ENCODE measurements at regions not wholly inside any gene's neighbourhood (a gene's known extent, or its start where the extent isn't known, plus 50 kb on each side); places are given as distances from the start of the nearest gene placed in this dataset.

DNA sequence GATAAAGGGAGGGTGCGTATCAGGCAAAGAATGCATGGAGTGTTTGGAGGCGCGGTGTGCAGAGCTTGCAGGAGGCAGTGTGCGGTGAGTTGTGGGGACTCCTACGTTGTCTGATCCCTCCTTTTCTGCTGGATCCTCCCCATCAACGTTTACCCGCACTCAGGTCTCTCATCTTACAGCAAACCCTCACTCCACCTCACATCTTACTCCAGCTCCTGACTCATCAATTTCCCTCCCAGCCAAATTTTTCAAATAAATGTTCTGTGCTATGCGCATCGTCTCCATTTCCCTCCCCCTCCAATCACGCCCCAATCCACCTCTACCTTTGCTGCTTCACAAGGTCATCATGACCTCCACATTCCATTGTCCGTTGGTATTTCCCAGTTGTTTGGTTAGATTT is 138.9 kb upstream of the KLF4 start:
- ATAC-seq: no peak

- ATAC-seq: no peak
These were observed 138.2 kb upstream of the KLF4 start for GRCh38 chr9:107627781-107628180.

DNA sequence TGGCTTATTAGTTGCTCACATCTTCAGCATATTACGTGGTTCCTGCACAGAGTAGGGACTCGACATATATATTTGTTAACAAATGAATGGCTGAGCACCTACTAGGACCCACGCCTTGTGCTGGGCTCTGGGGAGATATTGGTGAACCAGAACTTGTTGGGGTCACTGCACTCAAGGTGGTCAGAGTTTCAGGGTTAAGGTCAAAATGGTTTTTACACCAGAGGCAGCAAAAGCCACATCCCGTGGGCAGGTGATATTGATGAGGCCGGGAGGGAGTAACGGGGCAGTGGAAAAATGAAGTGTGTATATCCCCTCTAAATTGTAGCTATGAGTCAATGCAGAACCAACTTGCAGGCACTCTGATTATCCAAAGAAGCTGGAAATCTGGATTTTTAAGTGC is 136.5 kb upstream of the KLF4 start:
- ATAC-seq: no peak

DNA sequence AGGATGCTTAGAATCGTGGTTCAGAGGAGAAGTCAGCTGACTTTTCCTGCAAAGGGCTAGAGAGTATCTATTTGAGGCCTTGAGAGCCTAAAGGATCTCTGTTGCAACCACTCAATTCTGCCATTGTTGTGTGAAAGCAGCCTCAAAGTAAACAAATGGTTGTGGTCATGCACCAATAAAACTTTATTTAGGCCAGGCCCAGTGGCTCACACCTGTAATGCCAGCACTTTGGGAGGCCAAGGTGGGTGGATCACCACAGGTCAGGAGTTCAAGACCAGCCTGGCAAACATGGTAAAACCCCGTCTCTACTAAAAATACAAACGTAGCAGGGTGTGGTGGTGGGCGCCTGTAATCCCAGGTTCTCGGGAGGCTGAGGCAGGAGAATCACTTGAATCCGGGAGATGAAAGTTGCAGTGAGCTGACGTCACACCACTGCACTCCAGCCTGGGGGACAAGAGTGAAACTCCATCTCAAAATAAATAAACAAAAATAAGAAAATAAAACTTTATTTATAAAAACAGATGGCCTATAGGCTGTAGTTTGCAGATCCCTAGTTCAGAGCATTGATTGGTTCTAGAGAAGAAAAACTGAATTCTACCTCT is 135.9 kb upstream of the KLF4 start:
- no peak for ATAC-seq

GRCh38 chr9:107624234-107624948 is 134.8 kb upstream of the KLF4 start:
- ATAC-seq: peak; percentile 32

DNA sequence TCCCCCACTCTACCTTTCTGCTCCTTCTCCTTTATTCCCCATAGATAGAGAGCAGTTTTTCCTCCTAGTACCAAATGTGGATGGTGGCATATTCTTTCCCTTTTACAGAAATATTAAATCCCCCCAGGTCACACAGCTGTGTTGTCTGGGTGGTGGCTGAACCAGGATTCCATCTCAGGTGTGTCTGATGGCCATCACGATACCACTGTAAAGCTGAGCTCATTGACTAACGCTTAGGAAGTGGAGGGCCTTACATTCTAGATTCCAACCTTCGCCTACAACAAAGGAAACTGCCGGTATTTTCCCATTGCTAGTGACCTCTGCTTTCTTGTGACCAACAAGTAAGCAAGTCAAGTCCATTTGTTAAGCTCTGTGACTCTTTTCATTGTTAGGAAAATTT is 131.9 kb upstream of the KLF4 start:
- no peak for ATAC-seq

DNA sequence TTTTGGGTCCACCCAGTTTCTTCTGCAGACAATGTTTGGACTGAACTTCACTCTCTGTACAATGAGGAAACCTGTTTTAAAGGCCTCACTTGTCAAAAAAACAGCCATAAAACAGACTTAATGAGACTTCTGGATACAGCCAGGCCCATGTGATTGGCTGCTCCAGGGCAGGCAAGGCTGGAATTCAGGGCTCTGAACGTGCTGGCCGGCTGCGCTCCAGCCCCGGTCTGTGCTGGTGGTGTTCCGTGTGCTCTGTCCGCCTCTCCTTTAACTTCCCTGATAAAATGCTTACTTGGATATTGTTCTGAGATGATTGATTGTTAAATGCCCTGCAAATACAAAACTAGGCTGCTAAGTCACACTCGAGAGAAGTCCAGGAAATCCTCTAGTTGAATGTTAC is 131.2 kb upstream of the KLF4 start:
- ATAC-seq: no peak

GRCh38 chr9:107620236-107620635 is 130.7 kb upstream of the KLF4 start:
- ATAC-seq: no peak

- no peak for ATAC-seq
These were observed 125.8 kb upstream of the KLF4 start for GRCh38 chr9:107615321-107615720.

DNA sequence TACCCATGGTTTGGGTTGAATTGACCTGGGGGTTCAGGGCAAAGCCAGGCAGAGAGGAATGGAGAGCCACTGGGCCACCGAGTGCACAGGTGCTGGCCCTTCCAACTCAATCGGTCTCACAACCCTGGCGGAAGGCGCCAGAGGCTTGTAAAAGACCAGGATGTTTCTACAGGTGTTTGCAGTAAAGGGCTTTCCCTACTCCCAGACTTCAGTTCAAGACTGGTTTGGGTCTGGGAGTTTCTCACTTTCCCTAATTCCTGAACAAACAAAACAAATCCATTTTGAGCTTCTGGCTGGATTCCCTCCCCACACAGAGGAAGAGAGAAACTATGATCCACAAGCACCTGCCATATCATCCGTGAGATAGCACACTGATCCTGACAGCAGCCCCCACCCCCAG is 125.2 kb upstream of the KLF4 start:
- peak; percentile 13 for ATAC-seq

- no peak for ATAC-seq
These were observed 123.8 kb upstream of the KLF4 start for GRCh38 chr9:107613321-107613720.

DNA sequence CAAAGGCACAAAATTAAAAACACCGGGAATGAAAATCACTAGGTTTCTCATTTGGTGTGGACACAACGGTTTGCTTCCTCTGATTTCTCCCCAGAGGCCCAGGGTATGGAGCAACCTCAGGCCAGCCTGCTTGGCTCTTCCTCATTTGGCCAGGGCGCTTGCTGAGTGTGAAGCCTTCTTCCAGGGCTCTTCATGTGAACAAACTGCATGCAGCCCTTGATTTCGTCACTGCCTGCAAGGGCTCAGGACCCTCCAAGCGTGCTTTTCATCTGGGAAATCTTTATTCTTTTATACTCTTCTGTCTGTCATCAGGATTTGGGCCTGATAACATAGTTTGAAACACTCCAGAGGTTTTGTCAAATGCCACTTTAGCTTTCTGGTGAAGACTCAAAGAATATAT is 122.6 kb upstream of the KLF4 start:
- ATAC-seq: peak; percentile 42

DNA sequence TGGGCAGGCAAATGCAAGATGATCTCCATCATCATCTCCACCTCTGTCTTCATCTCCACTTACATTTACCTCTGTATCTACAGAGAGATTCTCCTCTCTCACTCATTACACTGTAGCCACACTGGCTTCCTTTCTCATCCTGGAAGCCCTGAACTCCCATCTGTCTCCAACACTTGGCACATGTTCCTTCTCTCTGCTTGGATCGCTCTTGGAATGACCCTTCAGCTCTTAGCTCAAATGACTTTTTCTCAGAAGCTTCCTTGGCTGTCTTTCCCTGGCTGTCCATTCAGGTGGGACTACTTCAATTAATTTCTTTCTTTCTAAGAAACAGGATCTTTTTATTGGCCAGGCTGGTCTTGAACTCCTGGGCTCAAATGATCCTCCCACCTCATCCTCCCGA is 120.0 kb upstream of the KLF4 start:
- no peak for ATAC-seq

DNA sequence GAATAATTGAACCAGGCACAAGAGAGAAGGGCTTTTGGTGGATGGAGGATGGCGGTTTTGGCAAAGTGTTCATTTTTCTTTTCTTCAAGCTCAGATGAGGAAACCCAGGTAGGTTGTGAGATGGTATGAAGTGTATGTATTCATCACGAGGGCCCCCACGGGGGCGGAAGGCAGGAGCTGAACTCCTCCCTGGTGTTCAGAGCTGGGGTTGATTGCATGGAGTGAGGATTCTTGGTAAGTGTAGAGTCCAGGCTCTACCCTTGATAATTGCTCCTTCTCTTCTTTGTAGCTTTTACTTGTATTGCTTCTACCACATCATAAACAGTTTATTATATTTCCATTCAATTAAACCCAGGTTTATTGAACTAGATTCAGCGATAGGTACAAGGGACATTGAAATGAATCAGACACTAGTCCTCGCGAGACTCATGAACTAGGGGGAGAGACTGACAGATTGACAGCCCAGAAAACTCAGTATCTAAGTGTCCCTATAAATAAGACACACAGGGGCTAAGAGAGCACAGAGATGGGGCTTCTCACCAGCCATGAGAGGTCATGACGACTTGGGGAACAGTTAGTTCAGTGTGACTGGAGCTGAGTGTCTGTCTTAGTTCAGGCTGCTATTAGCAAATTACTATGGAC is 116.7 kb upstream of the KLF4 start:
- ATAC-seq: no peak

DNA sequence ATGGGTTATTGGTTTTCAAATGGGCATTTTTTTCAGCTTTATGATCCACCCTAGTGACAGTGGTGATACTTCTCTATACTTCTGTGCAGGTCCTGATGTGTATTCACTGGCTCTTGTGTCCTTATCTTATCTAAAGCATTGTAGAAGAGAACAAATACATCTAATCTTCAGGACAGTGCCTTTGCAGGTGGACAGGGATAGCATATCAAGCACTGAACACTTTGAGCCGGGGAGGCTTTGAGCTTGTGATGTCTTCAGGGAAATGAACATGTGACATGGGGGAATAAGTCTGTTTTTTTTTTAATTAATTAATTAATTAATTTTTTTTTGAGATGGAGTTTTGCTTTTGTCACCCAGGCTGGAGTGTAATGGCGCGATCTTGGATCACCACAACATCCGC is 115.5 kb upstream of the KLF4 start:
- ATAC-seq: no peak

- no peak for ATAC-seq
These were observed 113.7 kb upstream of the KLF4 start for GRCh38 chr9:107603281-107603680.

DNA sequence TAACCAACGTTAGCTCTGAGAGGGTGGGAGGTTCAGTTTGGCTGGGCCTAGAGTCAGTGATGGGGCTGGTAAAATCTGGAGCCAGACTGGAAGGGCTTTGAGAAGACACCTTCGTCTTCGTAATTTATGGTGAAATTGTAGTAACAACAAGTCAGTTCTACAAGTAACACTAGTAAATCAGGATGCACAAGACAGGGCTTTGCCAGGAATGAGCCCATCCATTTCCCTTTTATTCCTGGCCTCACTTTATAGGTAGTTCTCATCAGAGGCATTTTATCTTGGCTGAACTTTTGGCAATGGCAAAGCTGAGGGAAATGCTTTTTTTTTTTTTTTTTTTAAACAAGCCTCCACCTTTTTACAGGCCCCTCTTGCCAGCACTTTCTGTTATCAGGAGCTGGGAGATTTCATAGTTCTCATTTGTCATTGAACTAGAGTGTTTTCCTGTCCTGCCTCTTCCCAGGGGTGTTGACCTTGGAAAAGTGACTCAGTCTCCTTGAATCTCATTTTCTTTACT is 110.5 kb upstream of the KLF4 start:
- ATAC-seq: peak; percentile 33

- no peak for ATAC-seq
These were observed 108.2 kb upstream of the KLF4 start for GRCh38 chr9:107597743-107598217.

DNA sequence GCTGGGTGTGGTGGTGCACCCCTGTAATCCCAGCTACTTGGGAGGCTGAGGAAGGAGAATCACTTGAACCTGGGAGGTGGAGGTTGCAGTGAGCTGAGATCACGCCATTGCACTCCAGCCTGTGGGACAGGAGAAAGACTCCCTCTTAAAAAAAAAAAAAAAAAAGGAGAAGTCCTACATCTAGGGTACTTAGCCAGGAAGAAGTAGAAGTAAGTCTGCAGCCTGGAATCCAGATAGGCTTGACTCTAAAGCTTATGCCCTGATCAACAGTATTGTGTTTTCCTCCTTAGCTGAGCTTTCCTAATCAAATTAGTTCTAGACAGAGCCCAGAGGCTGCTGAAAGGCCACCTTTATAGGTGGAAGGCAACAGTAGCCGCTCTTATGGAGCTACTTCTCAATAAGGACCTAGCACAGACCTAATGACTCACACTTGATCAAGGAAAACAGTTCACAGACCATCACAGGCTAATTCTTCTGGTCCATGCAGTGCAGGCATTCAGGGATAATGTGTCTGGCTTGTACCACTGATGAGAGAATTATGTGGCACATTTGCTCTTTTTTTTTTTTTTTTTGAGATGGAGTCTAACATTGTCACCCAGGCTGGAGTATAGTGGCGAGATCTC is 105.5 kb upstream of the KLF4 start:
- no peak for ATAC-seq

GRCh38 chr9:107593224-107593870 is 103.8 kb upstream of the KLF4 start:
- ATAC-seq: no peak

DNA sequence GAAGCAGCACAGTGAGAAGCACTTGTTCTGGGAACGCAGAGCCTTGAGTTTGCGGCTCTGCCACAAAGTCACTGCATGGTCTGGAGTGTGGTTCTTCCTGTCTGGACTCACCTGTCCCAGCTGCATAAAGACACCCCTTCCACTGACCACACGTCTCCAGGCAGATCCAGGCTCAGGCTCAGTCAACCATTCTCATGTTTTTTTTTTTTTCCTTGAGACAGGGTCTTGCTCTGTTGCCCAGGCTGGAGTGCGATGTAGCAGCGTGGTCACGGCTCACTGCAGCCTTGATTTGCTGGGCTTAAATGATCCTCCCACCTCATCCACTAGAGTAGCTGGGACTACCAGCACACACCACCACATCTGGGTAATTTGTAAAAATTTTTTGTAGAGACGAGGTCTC is 102.9 kb upstream of the KLF4 start:
- ATAC-seq: no peak

GRCh38 chr9:107591781-107592180 is 102.2 kb upstream of the KLF4 start:
- ATAC-seq: no peak

DNA sequence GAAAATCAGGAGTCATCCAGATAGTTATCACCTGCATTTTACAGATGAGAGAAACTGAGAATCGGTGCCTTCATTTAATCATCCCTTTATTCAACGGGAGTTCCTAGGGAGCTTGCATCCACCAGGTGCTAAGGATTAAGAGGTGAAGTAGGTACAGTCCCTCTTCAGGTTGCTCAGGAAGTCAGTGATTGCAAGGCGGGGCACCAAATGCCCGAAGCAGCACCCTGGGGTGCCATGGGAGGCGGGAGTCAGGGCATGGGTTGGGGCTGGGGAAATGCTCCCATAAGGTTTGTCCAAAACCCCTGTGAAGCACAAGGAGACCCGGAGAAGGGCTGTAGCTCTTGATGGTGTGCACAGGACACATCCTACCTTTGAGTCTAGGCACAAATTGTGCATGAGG is 98.8 kb upstream of the KLF4 start:
- peak; percentile 21 for ATAC-seq
